HCT116 (cell line): ENCODE measurements at regions not wholly inside any gene's neighbourhood (a gene's known extent, or its start where the extent isn't known, plus 50 kb on each side); places are given as distances from the start of the nearest gene placed in this dataset.

Source experiments
- EZH2 ChIP-seq: fragments of 200-600 bp; sonication (generic); IDR thresholded peaks from 2 replicates; pipeline ENCODE4 v1.6.1; 2017; ENCODE audit warnings: antibody characterized with exemption, mixed run types
- ZNF274 ChIP-seq: fragments of 200-500 bp; sonication (Bioruptor generic); IDR thresholded peaks from 2 replicates; pipeline ENCODE4 v1.6.1; 2014; ENCODE audit warnings: mild to moderate bottlenecking, low read depth, low read length, inconsistent platforms

DNA sequence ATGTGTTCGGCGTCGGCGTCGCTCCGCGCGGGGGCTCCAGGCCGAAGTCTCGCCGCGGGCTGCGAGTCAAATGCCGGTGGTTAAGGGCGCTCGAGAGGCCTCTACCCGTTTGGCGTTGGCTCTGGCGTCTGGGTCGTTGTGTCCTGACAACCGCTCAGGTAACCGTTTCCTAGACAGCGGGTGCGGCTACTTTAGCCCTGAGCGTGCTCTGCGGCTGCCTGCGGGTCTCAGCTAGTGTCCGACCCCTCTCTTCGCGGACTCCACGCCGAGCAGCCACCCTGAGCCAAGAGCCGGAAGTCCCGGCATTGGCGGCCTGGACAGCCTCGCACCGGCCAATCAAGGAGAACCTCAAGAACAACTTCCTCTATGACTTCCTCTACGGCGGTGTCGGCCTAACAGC, 173.4 kb downstream of the SETD4 start:
- TF ChIP-seq ZNF274 (no peak), EZH2 (no peak)
